AG20443 (cell line): ENCODE measurements at regions not wholly inside any gene's neighbourhood (a gene's known extent, or its start where the extent isn't known, plus 50 kb on each side); places are given as distances from the start of the nearest gene placed in this dataset.
"Not testable (repeated sequence)": the region's sequence is repeated elsewhere in the genome, so short reads cannot be mapped to it uniquely, and the experiment has no call there.

Source experiments
- DNase-seq: peaks from one replicate; pipeline ENCODE4 v3.0.0; 2012; ENCODE audit warnings: low spot score, mixed read lengths

- no peak for DNase-seq
Observed at GRCh38 chr13:90680826-90681225, 666.7 kb upstream of the MIR17HG start.

- no peak for DNase-seq
Observed at GRCh38 chr13:90683711-90684131, 663.8 kb upstream of the MIR17HG start.

- peak; percentile 72 for DNase-seq
Observed at GRCh38 chr13:90686442-90686841, 661.0 kb upstream of the MIR17HG start.

GRCh38 chr13:90689111-90689510 is 658.4 kb upstream of the MIR17HG start:
- DNase-seq, result no peak

- peak; percentile 62 for DNase-seq
Observed at GRCh38 chr13:90690458-90691080, 656.9 kb upstream of the MIR17HG start.

GRCh38 chr13:90696254-90696653 is 651.2 kb upstream of the MIR17HG start:
- DNase-seq, result peak; percentile 44

GRCh38 chr13:90696656-90697055 is 650.8 kb upstream of the MIR17HG start:
- DNase-seq, result no peak

- no peak for DNase-seq
Observed at GRCh38 chr13:90700340-90700739, 647.1 kb upstream of the MIR17HG start.

GRCh38 chr13:90701264-90701663 is 646.2 kb upstream of the MIR17HG start:
- no peak for DNase-seq

GRCh38 chr13:90702050-90702449 is 645.4 kb upstream of the MIR17HG start:
- DNase-seq, result no peak

GRCh38 chr13:90706631-90707030 is 640.9 kb upstream of the MIR17HG start:
- no peak for DNase-seq

- no peak for DNase-seq
Observed at GRCh38 chr13:90708128-90708527, 639.4 kb upstream of the MIR17HG start.

GRCh38 chr13:90709319-90709718 is 638.2 kb upstream of the MIR17HG start:
- no peak for DNase-seq

- DNase-seq, result no peak
Observed at GRCh38 chr13:90710164-90710759, 637.2 kb upstream of the MIR17HG start.

GRCh38 chr13:90713441-90714133 is 633.9 kb upstream of the MIR17HG start:
- DNase-seq, result no peak

- DNase-seq, result no peak
Observed at GRCh38 chr13:90715485-90715884, 632.0 kb upstream of the MIR17HG start.

GRCh38 chr13:90717451-90717936 is 630.0 kb upstream of the MIR17HG start:
- peak; percentile 80 for DNase-seq

GRCh38 chr13:90719461-90719860 is 628.0 kb upstream of the MIR17HG start:
- DNase-seq, result no peak

- DNase-seq, result no peak
Observed at GRCh38 chr13:90721937-90722336, 625.5 kb upstream of the MIR17HG start.

- DNase-seq, result no peak
Observed at GRCh38 chr13:90723381-90723780, 624.1 kb upstream of the MIR17HG start.

GRCh38 chr13:90726375-90726774 is 621.1 kb upstream of the MIR17HG start:
- DNase-seq, result no peak

- no peak for DNase-seq
Observed at GRCh38 chr13:90732049-90732448, 615.4 kb upstream of the MIR17HG start.

GRCh38 chr13:90734497-90734896 is 613.0 kb upstream of the MIR17HG start:
- DNase-seq, result not testable (repeated sequence)
